ENCODE measurements at regions not wholly inside any gene's neighbourhood (a gene's known extent, or its start where the extent isn't known, plus 50 kb on each side); places are given as distances from the start of the nearest gene placed in this dataset.

DNA sequence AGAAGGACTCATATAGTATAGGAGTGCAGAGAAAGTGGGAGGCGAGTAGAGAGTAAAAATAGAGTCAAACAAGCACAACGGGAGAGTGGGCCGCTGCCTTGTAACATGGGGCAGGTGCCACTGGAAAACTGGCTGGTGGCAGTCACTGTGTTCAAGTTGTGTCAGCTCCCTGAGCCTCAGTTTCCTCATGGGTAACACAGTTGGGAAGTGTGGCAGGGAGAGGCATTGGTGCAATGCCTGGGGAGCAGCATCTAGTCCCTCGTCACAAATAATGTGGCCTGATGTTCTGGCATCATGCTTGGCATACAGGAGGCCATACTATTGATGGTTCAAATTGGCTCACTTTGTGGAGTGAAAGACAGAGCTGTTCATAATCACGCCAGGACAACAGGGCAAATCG, 78.9 kb upstream of the SPON1 start:
- no peak for DNase-seq
- Histone ChIP-seq H3K4me1 (peaks cover 0 to 2% (median 0%) of the 10 kb centered on the region in 3 donors), H3K27ac (no peak overlapping the region), H3K36me3 (no peaks in the 10 kb centered on the region), H3K4me3 (no peak overlapping the region), H3K27me3 (no peaks in the 10 kb centered on the region), H3K9me3 (no peaks in the 10 kb centered on the region)
- no peak for FAIRE-seq
- intact Hi-C loops (cut with DNase I): no loop called here
- TF ChIP-seq, protein P1, sequence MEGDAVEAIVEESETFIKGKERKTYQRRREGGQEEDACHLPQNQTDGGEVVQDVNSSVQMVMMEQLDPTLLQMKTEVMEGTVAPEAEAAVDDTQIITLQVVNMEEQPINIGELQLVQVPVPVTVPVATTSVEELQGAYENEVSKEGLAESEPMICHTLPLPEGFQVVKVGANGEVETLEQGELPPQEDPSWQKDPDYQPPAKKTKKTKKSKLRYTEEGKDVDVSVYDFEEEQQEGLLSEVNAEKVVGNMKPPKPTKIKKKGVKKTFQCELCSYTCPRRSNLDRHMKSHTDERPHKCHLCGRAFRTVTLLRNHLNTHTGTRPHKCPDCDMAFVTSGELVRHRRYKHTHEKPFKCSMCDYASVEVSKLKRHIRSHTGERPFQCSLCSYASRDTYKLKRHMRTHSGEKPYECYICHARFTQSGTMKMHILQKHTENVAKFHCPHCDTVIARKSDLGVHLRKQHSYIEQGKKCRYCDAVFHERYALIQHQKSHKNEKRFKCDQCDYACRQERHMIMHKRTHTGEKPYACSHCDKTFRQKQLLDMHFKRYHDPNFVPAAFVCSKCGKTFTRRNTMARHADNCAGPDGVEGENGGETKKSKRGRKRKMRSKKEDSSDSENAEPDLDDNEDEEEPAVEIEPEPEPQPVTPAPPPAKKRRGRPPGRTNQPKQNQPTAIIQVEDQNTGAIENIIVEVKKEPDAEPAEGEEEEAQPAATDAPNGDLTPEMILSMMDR (IDR thresholded peaks at IDR 0.05): no peak
- no peak for ATAC-seq
- 75 to 88% methylated on average over 6 of the region's 6 CpGs for WGBS, 2 donors

DNA sequence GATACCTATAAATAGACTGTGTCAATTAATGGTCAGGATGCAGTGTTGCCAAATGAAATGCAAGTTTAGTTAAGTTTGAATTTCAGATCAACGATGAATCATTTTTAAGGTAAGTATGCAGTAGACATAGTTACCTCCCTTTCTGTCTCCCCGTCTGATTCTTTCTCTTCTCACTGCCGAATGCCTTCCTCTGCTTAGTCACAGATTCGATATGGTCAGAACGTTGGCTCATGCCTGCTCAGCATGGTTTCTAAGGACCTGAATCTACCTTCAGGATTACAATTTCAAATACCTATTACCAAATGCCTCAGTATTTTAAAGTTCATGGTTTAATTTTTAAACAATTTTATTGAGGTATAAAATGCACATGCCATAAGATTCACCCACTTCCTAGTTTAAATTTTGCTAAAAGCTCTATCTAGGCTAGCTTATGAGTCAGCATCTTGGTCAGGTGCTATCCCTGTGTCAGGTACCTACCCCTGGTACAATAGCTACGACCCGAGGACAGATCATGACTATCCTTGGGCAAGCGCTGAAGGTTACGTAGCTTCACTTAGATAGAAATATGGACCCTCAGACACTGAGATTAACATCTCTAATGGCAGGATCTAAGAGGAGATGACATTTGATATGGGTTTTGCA, 78.2 kb upstream of the SPON1 start:
- no peaks in the 10 kb centered on the region for H3K36me3 ChIP-seq
- FAIRE-seq (no peak), DNase-seq (no peak), ATAC-seq (no peak)
- no peaks in the 10 kb centered on the region for H3K9me3 ChIP-seq
- peaks cover 0 to 2% (median 0%) of the 10 kb centered on the region in 3 donors for H3K4me1 ChIP-seq
- intact Hi-C loops (cut with DNase I): no loop called here
- WGBS, 2 donors: 80 to 86% methylated on average over 9 of the region's 9 CpGs
- H3K27me3 ChIP-seq: no peaks in the 10 kb centered on the region
- no peak overlapping the region for H3K27ac ChIP-seq
- TF ChIP-seq, protein P1 (IDR thresholded peaks at IDR 0.05): no peak
- no peak overlapping the region for H3K4me3 ChIP-seq

DNA sequence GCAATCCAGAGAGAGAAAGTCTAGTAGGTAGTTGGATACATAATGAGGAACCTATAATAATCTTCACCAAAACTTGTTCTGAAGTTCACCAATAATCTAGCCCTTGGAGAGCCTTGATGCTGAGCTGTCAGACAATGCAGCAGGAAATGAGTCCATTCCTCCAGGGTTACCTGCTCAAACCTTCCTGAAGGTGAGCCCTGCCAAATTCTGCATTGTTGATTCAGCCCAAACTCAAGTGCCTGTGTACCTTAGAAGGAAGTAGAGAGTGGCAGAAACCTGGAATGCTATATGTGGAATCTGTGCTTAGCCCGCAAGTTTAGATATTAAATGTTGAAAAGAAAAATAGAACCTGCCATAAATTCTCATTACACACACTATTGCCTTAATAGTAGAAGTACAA, 77.4 kb upstream of the SPON1 start:
- no peak overlapping the region for H3K27ac ChIP-seq
- intact Hi-C loops (cut with DNase I): no loop called here
- DNase-seq (no peak), ATAC-seq (no peak), FAIRE-seq (no peak)
- TF ChIP-seq, protein P1 (IDR thresholded peaks at IDR 0.05): no peak
- peaks cover 0 to 2% (median 0%) of the 10 kb centered on the region in 3 donors for H3K4me1 ChIP-seq
- 92 to 95% methylated on average over 1 of the region's 1 CpG for WGBS, 2 donors
- no peaks in the 10 kb centered on the region for H3K27me3 ChIP-seq
- H3K36me3 ChIP-seq: no peaks in the 10 kb centered on the region
- no peak overlapping the region for H3K4me3 ChIP-seq
- H3K9me3 ChIP-seq: no peaks in the 10 kb centered on the region

DNA sequence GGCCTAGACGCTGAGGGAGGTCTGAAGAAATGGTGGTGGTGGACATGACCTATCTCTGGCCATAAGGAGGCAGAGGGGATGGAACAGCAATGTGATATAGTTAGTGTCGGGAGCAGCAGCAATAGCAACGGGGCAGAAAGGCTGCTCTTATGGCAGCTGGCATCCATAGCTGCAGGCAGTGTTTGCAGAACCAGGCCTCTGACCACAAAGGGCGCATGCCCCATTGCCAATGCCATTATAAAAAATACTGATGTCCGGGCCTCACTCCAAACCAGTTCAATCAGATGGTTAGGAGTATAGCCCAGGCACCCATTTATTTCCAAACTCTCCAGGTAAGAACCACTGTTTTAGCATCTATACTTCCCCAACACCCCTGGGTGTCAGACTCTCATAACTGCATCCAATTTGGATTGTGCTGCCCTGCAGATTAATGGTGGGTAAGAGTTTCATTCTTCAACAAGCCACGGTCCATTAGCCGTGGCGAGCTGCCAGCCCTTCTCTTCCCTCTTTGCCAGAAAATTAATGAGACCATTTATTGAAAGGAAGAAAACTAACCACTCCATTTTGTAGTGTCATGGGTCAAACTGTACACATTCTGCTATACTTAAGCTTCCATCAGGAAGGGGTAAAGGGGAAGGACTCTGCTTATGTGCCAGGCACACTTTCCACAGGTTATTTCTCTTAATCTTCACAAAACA, 72.8 kb upstream of the SPON1 start:
- ATAC-seq (no peak), DNase-seq (no peak), FAIRE-seq (no peak)
- Histone ChIP-seq H3K9me3 (no peaks in the 10 kb centered on the region), H3K36me3 (no peaks in the 10 kb centered on the region), H3K27me3 (no peaks in the 10 kb centered on the region), H3K4me3 (no peak overlapping the region), H3K27ac (no peak overlapping the region), H3K4me1 (no peaks in the 10 kb centered on the region)
- TF ChIP-seq, protein P1 (IDR thresholded peaks at IDR 0.05): no peak
- intact Hi-C loops (cut with DNase I): no loop called here
- WGBS, 2 donors: 65 to 69% methylated on average over 8 of the region's 8 CpGs

DNA sequence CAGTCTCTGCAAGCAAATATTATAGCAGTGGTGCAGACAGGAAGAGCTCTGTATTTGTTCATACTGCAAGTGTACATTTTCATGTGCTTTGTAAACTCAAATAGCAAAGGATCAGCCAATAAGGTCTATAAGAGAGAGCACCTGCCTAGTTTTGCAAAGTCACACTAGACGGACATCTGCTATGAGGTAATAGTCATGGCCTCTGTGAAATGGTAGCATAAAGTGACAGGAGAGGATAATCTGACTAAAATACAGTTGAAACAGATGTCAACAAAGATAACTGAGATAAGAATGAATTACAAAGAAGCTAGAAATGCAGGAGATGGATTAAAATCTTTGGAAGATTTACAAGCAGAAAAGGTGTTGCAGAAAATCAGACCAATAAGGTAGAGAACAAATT, 70.6 kb upstream of the SPON1 start:
- H3K27me3 ChIP-seq: no peaks in the 10 kb centered on the region
- H3K9me3 ChIP-seq: no peaks in the 10 kb centered on the region
- ATAC-seq: no peak
- H3K27ac ChIP-seq: no peak overlapping the region
- DNase-seq: no peak
- TF ChIP-seq, protein P1 (IDR thresholded peaks at IDR 0.05): no peak
- no peaks in the 10 kb centered on the region for H3K4me1 ChIP-seq
- H3K36me3 ChIP-seq: no peaks in the 10 kb centered on the region
- no peak for FAIRE-seq
- intact Hi-C loops (cut with DNase I): no loop called here
- WGBS, 2 donors: 81 to 95% methylated on average over 1 of the region's 1 CpG
- no peak overlapping the region for H3K4me3 ChIP-seq

Data from pancreas (tissue), 10 donors.